LNCaP clone FGC (cell line): ENCODE measurements at regions not wholly inside any gene's neighbourhood (a gene's known extent, or its start where the extent isn't known, plus 50 kb on each side); places are given as distances from the start of the nearest gene placed in this dataset.
"Not testable (repeated sequence)": the region's sequence is repeated elsewhere in the genome, so short reads cannot be mapped to it uniquely, and the experiment has no call there.

Experiments
- DNase-seq: peaks from one replicate; pipeline ENCODE4 v3.0.0-alpha.2; 2011; ENCODE audit warnings: low read depth
- H3K4me3 ChIP-seq: 2 replicates; pipeline ENCODE4 v1.5.1; 2011; ENCODE audit warnings: mild to moderate bottlenecking, low read depth, low read length, control low read depth
- TF ChIP-seq, protein P1 (sequence below): IDR thresholded peaks from 2 replicates; pipeline ENCODE4 v1.5.1; 2012; ENCODE audit warnings: mild to moderate bottlenecking; ENCODE audit not compliant: control insufficient read depth, insufficient read depth; ENCODE audit errors: extremely low read depth

DNA sequence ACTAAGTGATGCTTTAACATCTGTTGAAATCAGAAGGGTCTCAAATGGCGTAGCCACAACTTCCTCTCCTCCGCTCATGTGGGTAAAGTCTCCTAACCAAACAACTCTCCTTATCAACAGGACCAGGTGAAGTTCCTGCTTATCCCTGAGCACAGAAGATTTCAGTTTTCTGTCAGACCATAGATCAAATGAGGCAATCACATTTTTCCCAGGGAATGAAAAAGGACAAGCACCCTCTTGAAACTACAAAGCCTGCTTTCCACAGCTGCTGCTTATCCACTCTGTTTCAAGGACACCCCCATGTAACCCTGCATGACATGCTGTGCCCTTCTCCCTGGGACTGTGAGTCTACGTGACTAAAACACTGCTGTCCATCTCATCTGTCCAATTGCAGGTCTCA, 788.3 kb upstream of the SLITRK5 start:
- DNase-seq: no peak
- TF ChIP-seq, protein P1, sequence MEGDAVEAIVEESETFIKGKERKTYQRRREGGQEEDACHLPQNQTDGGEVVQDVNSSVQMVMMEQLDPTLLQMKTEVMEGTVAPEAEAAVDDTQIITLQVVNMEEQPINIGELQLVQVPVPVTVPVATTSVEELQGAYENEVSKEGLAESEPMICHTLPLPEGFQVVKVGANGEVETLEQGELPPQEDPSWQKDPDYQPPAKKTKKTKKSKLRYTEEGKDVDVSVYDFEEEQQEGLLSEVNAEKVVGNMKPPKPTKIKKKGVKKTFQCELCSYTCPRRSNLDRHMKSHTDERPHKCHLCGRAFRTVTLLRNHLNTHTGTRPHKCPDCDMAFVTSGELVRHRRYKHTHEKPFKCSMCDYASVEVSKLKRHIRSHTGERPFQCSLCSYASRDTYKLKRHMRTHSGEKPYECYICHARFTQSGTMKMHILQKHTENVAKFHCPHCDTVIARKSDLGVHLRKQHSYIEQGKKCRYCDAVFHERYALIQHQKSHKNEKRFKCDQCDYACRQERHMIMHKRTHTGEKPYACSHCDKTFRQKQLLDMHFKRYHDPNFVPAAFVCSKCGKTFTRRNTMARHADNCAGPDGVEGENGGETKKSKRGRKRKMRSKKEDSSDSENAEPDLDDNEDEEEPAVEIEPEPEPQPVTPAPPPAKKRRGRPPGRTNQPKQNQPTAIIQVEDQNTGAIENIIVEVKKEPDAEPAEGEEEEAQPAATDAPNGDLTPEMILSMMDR: no peak
- H3K4me3 ChIP-seq: no peak overlapping the region

DNA sequence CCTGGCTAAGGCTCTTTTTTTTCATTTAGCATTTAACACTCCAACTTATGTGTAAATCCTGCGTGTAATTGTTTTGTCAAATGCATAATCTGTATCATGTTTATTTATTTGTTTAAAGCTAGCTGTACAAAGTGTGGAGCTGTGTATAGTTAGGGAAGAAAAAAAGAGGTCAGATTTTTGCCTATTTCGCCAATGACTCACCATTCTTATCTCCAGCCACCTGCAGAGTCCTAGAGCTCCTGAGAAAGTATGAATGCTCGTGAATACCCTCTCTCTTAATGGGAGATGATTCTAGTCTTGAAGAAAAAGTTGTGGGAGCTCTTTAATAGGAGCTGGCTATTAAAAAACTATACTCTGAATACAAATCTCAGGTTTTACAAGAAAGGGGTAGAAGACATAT, 778.8 kb upstream of the SLITRK5 start:
- DNase-seq: no peak
- TF ChIP-seq, protein P1: no peak
- no peak overlapping the region for H3K4me3 ChIP-seq

GRCh38 chr13:86900906-86901305, 770.3 kb upstream of the SLITRK5 start:
- H3K4me3 ChIP-seq: no peak overlapping the region
- TF ChIP-seq, protein P1: no peak
- no peak for DNase-seq

DNA sequence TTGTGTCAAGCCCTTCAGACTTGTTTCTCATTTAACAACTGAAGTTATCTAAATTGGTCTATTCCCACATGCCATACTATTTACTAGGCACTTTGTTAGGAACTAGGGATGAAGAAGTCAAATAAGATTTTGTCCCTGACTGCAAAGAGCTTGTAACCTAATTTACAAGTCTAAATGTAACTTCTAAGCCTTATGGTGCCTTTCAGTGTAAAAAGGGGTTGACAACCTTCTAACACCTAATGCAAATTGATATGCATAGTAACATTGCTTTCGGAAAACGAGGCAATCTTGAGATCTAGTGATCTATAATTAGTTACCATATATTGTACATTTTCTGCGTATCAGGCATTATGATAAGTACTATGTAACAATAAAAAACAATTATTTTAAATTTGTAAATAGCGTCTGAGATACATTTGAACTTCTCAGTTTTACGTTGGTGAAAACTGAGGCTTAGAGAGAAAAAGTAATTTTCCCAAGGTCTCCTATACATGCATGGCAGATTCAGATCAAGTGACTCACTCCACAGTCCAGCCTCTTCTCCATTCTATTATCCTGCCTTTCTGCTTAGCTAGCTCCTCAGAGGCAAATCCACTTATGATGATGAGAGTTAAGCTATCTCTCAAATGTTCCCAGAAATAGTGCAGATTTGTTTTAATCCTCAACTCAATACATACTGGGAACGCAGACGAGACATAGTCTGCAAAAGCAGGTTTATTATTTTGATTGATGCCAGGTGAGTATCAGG, 764.9 kb upstream of the SLITRK5 start:
- no peak overlapping the region for H3K4me3 ChIP-seq
- TF ChIP-seq, protein P1: no peak
- DNase-seq: no peak

DNA sequence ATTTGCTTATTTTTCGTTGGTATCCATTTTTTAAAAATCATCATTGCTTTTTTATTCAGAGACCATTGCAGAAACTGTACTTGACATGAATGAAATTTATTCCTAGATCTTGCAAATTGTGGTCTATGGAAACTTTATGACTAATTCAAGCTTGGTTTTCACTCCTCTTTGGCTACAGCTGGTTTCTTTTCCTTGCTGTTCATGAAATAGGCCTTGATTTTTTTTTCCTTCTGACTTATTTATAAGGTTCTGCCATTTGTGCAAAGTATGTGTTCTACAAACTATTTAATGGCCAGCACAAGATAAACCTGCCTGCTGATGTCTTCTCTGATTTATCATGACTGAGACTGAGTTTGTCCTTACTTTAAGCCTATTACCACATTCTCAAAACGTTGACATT, 764.0 kb upstream of the SLITRK5 start:
- TF ChIP-seq, protein P1: no peak
- H3K4me3 ChIP-seq: no peak overlapping the region
- DNase-seq: no peak

- TF ChIP-seq, protein P1: no peak
- DNase-seq: no peak
- no peak overlapping the region for H3K4me3 ChIP-seq
Observed at GRCh38 chr13:86909318-86909717, 761.9 kb upstream of the SLITRK5 start.

DNA sequence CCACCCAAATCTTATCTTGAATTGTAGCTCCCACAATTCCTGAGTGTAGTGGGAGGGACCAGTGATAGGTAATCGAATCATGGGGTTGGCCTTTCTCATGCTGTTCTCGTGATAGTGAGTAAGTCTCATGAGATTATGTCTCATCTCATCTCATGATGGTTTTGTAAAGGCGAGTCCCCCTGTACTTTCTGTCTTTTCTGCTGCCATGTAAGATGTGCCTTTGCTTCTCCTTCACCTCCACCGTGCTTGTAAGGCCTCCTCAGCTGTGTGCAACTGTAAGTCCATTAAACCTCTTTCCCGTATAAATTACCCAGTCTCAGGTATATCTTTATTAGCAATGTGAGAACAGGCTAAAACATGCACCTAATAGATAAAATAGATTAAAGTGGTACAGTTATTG, 756.4 kb upstream of the SLITRK5 start:
- no peak for DNase-seq
- TF ChIP-seq, protein P1: no peak
- H3K4me3 ChIP-seq: no peak overlapping the region

GRCh38 chr13:86917438-86917837, 753.7 kb upstream of the SLITRK5 start:
- DNase-seq, H3K4me3 ChIP-seq: not testable (repeated sequence)
